ENCODE measurements at regions not wholly inside any gene's neighbourhood (a gene's known extent, or its start where the extent isn't known, plus 50 kb on each side); places are given as distances from the start of the nearest gene placed in this dataset.

GRCh38 chr15:54917312-54917711, 279.4 kb downstream of the RSL24D1 start:
- H3K27me3 Mint-ChIP-seq = peaks cover 0 to 4% (median 0%) of the 10 kb centered on the region in 5 donors
- H3K9me3 Mint-ChIP-seq = peaks cover 0 to 24% (median 6%) of the 10 kb centered on the region in 9 donors
- DNase-seq = no peak
- H3K36me3 Mint-ChIP-seq = peaks cover 0 to 5% (median 0%) of the 10 kb centered on the region in 3 donors
- H3K4me1 Mint-ChIP-seq = no peaks in the 10 kb centered on the region
- no peak overlapping the region for H3K27ac Mint-ChIP-seq
- no peak overlapping the region for H3K4me3 Mint-ChIP-seq
- no peak for ATAC-seq
- POLR2A ChIA-PET = no interaction called here

DNA sequence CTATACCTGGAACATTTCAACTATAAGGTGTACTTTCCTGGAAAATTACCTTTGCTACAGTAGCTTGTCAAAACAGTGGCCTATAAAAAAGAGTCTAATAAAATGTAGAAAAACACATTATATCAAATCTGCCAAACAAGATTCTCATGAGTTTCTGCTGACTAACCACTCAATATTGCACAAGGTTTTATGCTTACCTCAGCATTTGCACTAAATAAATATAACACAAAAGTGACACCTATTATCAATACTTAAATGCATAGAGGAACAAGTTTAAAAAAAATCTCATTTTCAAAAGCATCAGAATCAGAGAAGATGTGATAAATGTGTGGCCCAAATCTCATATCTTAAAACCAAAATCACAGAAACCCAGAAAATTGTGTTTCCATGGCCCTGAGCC, 281.4 kb downstream of the RSL24D1 start:
- POLR2A ChIA-PET = no interaction called here
- Mint-ChIP-seq H3K9me3 (peaks cover 0 to 6% (median under 1%) of the 10 kb centered on the region in 9 donors), H3K4me1 (no peaks in the 10 kb centered on the region), H3K27ac (no peak overlapping the region), H3K36me3 (no peaks in the 10 kb centered on the region), H3K4me3 (no peak overlapping the region), H3K27me3 (peaks cover 0 to 2% (median 0%) of the 10 kb centered on the region in 5 donors)
- ATAC-seq = no peak
- DNase-seq = no peak

GRCh38 chr15:54884312-54884711, 312.4 kb downstream of the RSL24D1 start:
- POLR2A ChIA-PET = no interaction called here
- H3K27ac Mint-ChIP-seq = no peak overlapping the region
- H3K27me3 Mint-ChIP-seq = peaks cover 0 to 18% (median 0%) of the 10 kb centered on the region in 5 donors
- DNase-seq (no peak), ATAC-seq (no peak)
- H3K4me3 Mint-ChIP-seq = no peak overlapping the region
- H3K4me1 Mint-ChIP-seq = no peaks in the 10 kb centered on the region
- peaks cover 0 to 27% (median 16%) of the 10 kb centered on the region in 9 donors for H3K9me3 Mint-ChIP-seq
- H3K36me3 Mint-ChIP-seq = peaks cover 0 to 13% (median 3%) of the 10 kb centered on the region in 3 donors

DNA sequence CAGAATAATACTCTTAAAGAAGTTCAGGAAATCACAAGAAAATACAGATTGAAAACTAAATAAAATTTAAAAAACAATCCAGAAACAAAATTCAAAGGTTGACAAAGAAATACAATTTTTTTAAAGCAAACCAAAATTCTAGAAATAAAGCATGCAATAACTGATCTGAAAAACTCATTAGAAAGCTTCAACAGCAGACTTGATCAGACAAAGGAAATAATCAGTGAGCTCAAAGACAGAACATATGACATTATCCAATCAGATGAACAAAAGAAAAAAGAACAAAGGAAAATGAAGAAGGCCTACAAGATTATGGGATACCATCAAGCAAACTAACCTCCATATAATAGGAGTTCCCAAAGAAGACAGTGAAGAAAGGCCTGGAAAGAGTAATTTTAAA, 336.8 kb downstream of the RSL24D1 start:
- peaks cover 0 to 3% (median 0%) of the 10 kb centered on the region in 5 donors for H3K27me3 Mint-ChIP-seq

GRCh38 chr15:54854667-54855066, 342.1 kb downstream of the RSL24D1 start:
- no peak for DNase-seq
- Mint-ChIP-seq H3K4me3 (no peak overlapping the region), H3K9me3 (peaks cover under 1 to 48% (median 11%) of the 10 kb centered on the region in 9 donors), H3K27me3 (peaks cover 0 to 19% (median 6%) of the 10 kb centered on the region in 5 donors), H3K36me3 (peaks cover 0 to 12% (median 0%) of the 10 kb centered on the region in 3 donors), H3K4me1 (no peaks in the 10 kb centered on the region), H3K27ac (no peak overlapping the region)
- ATAC-seq = no peak
- POLR2A ChIA-PET = no interaction called here

More for the DNA sequence above, 336.8 kb downstream of the RSL24D1 start:
- Mint-ChIP-seq H3K27ac (no peak overlapping the region), H3K36me3 (peaks cover 0 to 20% (median 2%) of the 10 kb centered on the region in 3 donors), H3K9me3 (peaks cover 10 to 48% (median 26%) of the 10 kb centered on the region in 9 donors), H3K4me3 (no peak overlapping the region), H3K4me1 (no peaks in the 10 kb centered on the region)
- DNase-seq = no peak
- no peak for ATAC-seq
- POLR2A ChIA-PET = no interaction called here

DNA sequence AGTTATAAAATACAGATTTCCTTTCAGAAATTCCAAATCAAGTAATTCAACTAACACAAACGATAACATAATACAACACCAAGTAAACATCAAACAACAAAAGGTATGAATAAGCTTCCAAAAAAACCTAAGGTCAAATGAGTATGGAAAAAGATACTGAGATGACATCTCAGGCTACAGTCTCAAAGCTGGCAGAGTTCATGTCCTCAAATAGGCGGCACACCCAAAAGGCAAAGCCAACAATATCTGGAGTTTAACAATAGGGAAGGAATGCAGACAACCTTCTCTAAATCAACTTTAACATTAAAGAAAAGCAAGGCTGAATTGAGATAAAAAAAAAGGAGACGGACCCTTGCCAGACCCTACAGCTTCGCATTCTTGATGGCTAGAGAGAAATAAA, 346.6 kb downstream of the RSL24D1 start:
- H3K9me3 Mint-ChIP-seq = peaks cover 0 to 30% (median 3%) of the 10 kb centered on the region in 9 donors
- peaks cover 2 to 20% (median 6%) of the 10 kb centered on the region in 5 donors for H3K27me3 Mint-ChIP-seq
- DNase-seq (no peak), ATAC-seq (no peak)
- no peak overlapping the region for H3K27ac Mint-ChIP-seq
- no peak overlapping the region for H3K4me3 Mint-ChIP-seq
- no peaks in the 10 kb centered on the region for H3K36me3 Mint-ChIP-seq
- H3K4me1 Mint-ChIP-seq = peaks cover 0 to 2% (median 0%) of the 10 kb centered on the region in 4 donors
- POLR2A ChIA-PET = no interaction called here

GRCh38 chr15:54843006-54843405, 353.7 kb downstream of the RSL24D1 start:
- Mint-ChIP-seq H3K36me3 (no peaks in the 10 kb centered on the region), H3K27me3 (peaks cover 0 to 10% (median 0%) of the 10 kb centered on the region in 5 donors), H3K27ac (no peak overlapping the region), H3K4me1 (peaks cover 0 to 2% (median 0%) of the 10 kb centered on the region in 4 donors), H3K9me3 (peaks cover 0 to 3% (median 0%) of the 10 kb centered on the region in 9 donors), H3K4me3 (no peak overlapping the region)
- DNase-seq (no peak), ATAC-seq (no peak)
- POLR2A ChIA-PET = no interaction called here

DNA sequence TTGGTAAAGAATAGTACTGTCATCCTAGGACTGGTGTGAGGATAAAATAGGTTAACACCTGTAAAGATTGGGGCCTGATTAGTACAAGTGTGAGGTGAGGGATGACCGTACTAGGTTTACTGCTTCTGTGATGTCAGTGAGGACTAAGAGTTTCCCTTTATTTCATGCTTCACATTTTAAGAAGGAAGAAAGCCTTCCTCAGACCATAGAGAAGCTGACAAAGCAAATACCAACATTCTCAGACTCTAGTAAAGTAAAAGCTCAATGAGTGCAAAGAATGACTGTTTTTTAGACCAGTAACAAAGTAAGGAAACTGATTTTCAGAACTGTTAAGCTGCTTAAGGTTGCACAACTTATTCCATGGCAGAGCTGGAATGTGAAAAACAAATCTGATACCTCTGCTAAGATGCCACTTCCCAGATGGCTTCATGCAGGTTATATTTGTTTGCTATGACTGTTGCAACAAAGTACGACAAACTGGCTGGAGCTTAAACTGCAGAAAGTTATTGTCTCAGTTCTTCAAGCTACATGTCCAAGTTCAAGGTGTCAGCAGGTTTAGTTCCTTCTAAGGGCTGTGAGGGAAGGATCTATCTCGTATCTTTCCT, 354.9 kb downstream of the RSL24D1 start:
- peaks cover 0 to 5% (median 0%) of the 10 kb centered on the region in 5 donors for H3K27me3 Mint-ChIP-seq
- no peak overlapping the region for H3K4me3 Mint-ChIP-seq
- POLR2A ChIA-PET = no interaction called here
- no peak for DNase-seq
- no peak for ATAC-seq
- no peak overlapping the region for H3K27ac Mint-ChIP-seq
- H3K36me3 Mint-ChIP-seq = no peaks in the 10 kb centered on the region
- peaks cover 0 to 3% (median 0%) of the 10 kb centered on the region in 9 donors for H3K9me3 Mint-ChIP-seq
- no peaks in the 10 kb centered on the region for H3K4me1 Mint-ChIP-seq

GRCh38 chr15:54840621-54841398, 355.9 kb downstream of the RSL24D1 start:
- Mint-ChIP-seq H3K27ac (no peak overlapping the region), H3K27me3 (peaks cover 0 to 5% (median 2%) of the 10 kb centered on the region in 5 donors), H3K9me3 (peaks cover 0 to 2% (median 0%) of the 10 kb centered on the region in 9 donors), H3K4me3 (no peak overlapping the region), H3K4me1 (no peaks in the 10 kb centered on the region), H3K36me3 (no peaks in the 10 kb centered on the region)
- ATAC-seq (no peak), DNase-seq (no peak)
- POLR2A ChIA-PET = no interaction called here

DNA sequence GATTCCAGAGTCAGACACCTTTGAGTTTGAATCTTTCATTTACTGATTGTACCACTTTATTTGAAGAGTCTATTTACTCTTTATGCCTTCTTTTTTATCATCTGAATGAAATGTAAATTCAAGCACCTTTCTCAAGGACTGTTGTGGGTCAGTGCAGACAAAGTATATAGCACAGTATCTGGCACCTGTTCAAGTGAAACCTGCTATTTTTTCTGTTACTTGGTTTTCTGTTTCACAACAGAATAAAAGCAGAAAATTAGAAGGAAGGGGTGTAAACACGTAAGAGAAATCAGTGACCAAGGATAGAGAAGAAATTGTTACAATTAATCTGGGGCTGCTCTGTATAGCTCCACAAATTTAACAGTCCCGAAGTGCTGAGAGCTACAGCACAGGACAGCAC, 357.4 kb downstream of the RSL24D1 start:
- peaks cover 0 to 6% (median 0%) of the 10 kb centered on the region in 9 donors for H3K9me3 Mint-ChIP-seq
- H3K4me3 Mint-ChIP-seq = no peak overlapping the region
- POLR2A ChIA-PET = no interaction called here
- ATAC-seq (no peak), DNase-seq (no peak)
- H3K4me1 Mint-ChIP-seq = no peaks in the 10 kb centered on the region
- no peak overlapping the region for H3K27ac Mint-ChIP-seq
- peaks cover 0 to 17% (median 2%) of the 10 kb centered on the region in 5 donors for H3K27me3 Mint-ChIP-seq
- H3K36me3 Mint-ChIP-seq = no peaks in the 10 kb centered on the region

DNA sequence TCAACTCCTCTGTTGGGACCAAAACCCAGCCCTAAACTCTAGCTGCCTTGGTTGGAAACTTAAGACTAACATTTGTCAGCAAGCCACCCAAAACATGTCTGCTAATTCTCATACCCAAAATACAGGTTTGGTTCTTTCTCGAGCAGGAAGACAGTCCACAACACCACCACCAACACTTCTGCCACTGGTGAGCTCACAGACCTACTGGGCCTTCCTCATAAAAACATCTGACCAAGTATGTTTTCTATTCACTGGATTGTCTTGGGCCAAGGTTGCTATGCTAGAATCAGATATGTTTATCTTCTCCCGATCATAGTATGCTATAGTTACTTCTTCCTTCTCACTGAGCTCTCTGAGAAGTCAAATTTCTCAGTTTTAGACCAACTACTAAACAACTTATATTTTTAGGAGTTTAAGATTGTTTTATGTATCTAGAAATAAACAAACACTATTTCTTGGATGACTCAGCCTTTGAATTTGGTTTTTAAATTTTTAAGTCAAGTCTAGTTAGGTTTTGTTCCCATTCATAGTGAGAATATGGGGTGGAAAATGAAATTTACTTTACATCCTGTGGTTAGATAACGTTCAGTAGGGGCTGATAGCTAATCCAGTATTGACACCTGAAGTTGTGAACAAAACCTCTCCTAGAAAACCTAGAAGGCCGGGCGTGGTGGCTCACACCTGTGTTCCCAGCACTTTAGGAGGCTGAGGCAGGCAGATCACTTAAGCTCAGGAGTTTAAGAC, 360.5 kb downstream of the RSL24D1 start:
- POLR2A ChIA-PET = no interaction called here
- no peaks in the 10 kb centered on the region for H3K4me1 Mint-ChIP-seq
- no peak overlapping the region for H3K4me3 Mint-ChIP-seq
- H3K27me3 Mint-ChIP-seq = peaks cover 0 to 17% (median 3%) of the 10 kb centered on the region in 5 donors
- no peaks in the 10 kb centered on the region for H3K36me3 Mint-ChIP-seq
- no peak overlapping the region for H3K27ac Mint-ChIP-seq
- no peak for DNase-seq
- no peak for ATAC-seq
- peaks cover 0 to 6% (median 0%) of the 10 kb centered on the region in 9 donors for H3K9me3 Mint-ChIP-seq

- Mint-ChIP-seq H3K4me3 (no peak overlapping the region), H3K27ac (no peak overlapping the region), H3K9me3 (peaks cover 0 to 17% (median 4%) of the 10 kb centered on the region in 9 donors), H3K36me3 (no peaks in the 10 kb centered on the region), H3K4me1 (no peaks in the 10 kb centered on the region), H3K27me3 (peaks cover 2 to 13% (median 5%) of the 10 kb centered on the region in 5 donors)
- ATAC-seq (no peak), DNase-seq (no peak)
- POLR2A ChIA-PET = no interaction called here
Measured at GRCh38 chr15:54829821-54830220, 366.9 kb downstream of the RSL24D1 start.

GRCh38 chr15:54820811-54821210, 375.9 kb downstream of the RSL24D1 start:
- Mint-ChIP-seq H3K27me3 (peaks cover 0 to 9% (median 0%) of the 10 kb centered on the region in 5 donors), H3K9me3 (peaks cover 0 to 15% (median 4%) of the 10 kb centered on the region in 9 donors), H3K27ac (no peak overlapping the region), H3K4me3 (no peak overlapping the region), H3K4me1 (no peaks in the 10 kb centered on the region), H3K36me3 (no peaks in the 10 kb centered on the region)
- no peak for DNase-seq
- no peak for ATAC-seq
- POLR2A ChIA-PET = no interaction called here

All from naive thymus-derived CD8-positive, alpha-beta T cell (primary cell).